GM03348 (cell line): ENCODE measurements at regions not wholly inside any gene's neighbourhood (a gene's known extent, or its start where the extent isn't known, plus 50 kb on each side); places are given as distances from the start of the nearest gene placed in this dataset.

Source experiments
- DNase-seq: peaks from one replicate; pipeline ENCODE4 v3.0.0; 2012; ENCODE audit warnings: low spot score

- no peak for DNase-seq
Observed at GRCh38 chr5:5633579-5633978, 211.1 kb downstream of the ICE1 start.

GRCh38 chr5:5632678-5633077, 210.2 kb downstream of the ICE1 start:
- no peak for DNase-seq

DNA sequence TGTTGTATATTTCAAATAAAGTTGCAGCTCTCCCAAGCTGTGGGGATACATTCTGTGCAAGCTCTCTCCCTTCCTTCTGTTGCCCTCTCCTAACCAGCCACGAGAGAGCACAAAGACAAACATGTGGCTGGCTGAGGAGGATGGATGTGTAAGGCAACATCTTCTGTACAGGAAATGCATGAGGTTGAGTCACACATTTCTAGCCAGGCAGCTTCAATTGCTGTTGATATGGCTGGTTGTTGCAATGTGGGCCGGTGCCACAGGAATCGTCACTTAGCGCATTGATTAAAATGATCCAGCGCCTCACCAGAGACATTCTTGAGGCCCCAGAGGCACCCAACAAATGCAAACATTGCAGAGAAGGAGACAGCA, 207.1 kb downstream of the ICE1 start:
- DNase-seq = no peak

- DNase-seq = no peak
Observed at GRCh38 chr5:5628866-5629606, 206.6 kb downstream of the ICE1 start.

GRCh38 chr5:5626412-5626811, 203.9 kb downstream of the ICE1 start:
- DNase-seq = no peak

DNA sequence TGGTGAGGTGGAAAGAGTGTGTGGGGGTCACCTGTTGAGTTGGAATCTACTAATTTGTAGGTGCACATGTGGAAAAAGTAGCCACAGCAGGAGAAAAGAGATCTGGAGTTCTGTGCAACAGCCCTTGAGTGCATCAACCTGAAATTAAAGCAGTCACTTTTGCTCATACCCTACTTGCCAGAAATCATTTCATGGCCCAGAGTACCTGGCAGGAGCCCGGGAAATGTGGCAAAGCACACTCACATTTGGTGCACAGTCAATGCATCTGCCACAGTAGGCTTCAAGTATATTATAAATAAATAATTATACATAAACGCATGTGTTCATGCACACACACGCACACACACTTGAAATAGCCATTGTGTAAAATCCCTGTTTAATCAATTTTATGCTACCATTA, 203.0 kb downstream of the ICE1 start:
- DNase-seq = no peak

DNA sequence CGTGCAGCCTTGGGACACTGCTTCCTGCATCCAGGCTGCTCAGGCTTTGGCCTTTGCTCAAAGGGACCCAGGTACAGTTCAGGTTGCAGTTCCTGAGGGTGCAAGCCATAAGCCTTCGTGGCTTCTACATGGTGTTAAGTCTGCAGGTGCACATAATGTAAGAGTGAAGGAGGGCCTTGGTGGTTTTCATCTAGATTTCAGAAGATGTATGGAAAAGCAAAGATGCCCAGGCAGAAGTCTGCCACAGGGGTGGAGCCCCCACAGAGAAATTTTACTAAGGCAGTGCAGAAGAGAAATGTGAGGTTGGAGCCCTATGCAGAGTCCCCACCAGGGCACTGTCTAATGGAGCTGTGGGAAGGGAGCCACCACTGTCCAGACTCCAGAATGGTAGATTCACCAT, 200.9 kb downstream of the ICE1 start:
- no peak for DNase-seq

- no peak for DNase-seq
Observed at GRCh38 chr5:5622806-5623205, 200.3 kb downstream of the ICE1 start.

DNA sequence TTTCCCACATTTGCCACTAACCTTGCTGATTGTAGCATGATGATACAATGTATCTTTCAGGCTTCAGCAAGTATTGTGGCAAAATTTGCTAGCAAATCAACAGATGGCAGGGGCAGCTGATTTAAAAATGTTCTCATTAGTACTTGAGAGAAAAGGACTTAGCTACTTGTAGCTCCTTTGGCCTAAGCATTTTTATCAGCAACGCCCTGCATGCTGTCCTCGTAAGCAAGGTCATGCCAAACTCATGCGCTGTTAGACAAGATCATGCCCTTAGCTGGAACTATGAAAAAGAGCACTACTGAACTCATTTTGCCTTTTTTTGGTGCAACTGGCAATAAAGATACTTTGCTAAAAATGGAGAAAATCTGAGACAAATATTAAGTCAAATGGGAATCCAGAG, 197.1 kb downstream of the ICE1 start:
- DNase-seq = no peak

GRCh38 chr5:5617024-5617423, 194.5 kb downstream of the ICE1 start:
- DNase-seq = no peak

DNA sequence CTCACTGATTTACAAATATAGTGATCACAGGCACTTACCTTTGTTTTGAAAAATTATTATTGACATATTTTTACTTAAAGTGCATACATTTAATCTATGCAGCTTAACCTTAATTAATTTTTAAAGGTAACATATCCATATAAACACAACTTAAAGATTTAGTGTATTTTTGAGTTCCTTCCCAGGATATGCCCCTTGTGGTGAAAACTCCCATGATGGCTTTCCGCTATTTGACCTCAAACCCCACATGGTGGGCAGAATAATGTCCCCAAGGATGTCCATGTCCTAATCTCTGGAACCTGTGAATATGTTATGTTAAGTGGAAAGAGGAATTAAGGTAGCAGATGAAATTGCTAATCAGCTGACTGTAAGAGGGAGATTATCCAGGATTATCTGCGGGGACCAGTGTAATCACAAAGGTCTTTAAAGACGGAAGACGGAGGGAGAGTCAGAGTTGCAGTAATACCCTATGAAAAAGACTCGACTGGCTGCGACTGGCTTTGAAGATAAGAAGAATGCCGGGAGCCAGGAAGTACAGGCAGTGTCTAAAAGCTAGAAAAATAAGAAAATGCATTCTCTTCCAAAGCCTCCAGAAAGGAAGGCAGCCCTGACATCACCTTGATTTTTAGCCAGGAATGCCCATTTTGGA, 193.9 kb downstream of the ICE1 start:
- DNase-seq = no peak

- DNase-seq = no peak
Observed at GRCh38 chr5:5615569-5615968, 193.1 kb downstream of the ICE1 start.

DNA sequence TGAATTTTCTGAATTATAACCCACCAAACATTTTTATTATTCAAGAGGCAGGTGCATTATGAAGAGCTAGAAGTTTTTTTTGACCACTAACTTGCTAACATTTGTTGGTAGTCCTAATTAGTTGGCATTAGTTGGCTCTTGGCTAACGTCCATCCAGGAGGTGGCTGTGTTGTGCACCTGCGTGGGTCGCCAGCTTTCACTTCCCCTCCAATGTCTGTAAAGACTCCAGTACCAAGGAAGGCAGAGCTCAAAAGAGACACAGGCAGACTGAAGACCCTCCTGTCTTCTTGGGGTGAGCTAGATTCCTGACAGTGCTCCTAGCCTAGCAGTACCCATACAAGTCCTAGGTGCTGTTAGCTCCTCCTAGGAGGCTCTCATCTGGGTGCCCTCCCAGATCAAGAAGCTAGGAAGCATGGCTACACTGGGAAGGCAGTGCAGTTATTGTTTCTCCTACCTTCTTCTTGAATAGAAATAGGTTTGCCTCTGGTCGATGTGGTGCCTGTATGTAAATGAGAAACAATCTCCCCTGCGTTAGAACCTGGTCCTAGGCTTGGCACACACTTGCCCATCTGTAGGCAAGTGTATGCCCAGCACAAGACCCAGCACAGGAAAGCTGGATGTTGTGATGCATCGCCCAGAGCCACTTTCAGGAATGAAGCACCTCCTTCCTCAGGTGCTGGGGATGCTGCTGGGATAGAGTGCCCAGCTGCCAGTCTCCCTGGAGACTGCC, 190.9 kb downstream of the ICE1 start:
- DNase-seq = no peak

DNA sequence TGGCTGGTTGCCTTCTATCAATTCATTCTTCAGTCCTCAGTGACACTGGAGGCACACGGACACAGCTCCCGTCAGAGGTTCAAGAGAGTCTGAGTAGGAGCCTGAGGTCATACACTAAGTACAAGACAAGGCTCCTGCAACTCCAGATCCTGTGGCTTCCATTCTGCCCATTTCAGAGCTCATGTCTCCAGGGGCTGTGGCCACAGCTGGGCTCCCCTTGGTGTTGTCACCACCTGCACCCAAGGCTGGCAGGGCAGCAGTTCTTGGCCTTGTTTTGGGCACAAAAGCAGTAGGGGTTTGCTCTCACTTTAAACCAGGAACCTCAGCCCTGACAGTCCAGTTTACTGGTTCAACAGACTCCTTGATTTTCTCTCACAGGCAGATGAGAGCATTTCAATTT, 189.6 kb downstream of the ICE1 start:
- no peak for DNase-seq

DNA sequence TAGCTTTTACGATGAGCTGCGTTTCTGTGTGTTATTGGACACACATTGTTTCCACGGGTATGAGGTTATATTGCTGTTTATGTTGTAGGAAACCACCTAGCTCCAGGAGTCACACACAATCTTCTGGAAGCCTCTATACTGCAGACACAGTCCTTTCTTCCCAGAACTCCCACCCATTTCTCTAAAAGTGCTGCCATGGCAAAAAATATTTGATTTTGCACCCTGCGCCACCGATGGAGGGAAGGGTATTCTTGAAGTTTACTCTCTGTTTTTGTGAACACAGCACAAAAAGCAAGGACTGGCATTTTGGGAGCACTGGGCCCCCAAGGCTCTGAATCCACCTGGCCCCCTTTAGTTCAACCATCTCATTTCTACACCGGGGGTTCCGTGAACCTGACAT, 187.5 kb downstream of the ICE1 start:
- no peak for DNase-seq

DNA sequence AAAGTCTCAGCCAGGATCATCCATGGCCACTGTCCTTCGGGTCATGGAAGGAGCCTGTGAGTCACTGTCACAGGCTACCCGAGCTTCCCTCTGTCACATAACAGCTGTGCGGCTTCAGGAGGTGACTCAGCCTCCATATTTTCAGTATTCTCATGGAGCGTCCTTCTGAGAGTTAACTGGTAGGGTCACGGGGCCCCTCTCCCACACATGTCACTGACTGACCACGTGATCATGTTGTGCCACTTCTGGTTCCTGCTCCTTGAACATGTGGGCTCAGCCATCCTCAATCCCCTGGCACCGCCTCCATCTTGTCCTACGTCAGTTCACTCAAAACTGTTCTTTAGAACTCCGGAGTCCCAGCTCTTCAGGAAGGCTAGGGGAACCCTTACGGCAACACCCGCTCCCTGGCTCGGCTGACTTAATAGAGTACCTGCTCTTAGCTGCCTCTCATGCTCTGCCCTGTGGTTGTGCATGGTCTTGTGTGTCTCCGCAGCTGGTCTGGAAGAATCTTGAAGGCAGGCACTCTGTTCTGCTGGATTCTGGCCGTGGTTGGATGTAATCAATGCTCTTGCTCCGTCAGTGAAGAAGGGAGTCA, 182.8 kb downstream of the ICE1 start:
- DNase-seq = no peak

DNA sequence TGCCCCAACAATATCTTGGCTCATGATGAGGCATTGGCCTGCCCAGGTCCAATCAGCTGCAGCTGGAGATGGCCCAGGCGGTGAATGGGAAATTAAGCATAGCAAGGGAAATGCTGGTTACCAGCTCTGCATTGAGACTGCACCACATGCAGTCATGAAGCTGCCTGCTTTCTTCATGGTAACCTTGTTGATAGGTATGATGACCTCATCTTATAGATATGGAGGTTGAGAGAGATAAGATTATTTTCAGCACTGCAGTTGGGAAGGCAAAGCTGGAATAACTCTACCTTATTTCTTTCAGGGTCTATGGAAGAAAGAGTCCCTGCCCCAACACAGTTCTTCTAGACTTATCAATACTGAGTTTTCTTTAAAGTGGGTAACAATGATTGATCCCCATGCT, 180.1 kb downstream of the ICE1 start:
- no peak for DNase-seq

GRCh38 chr5:5598547-5599113, 176.2 kb downstream of the ICE1 start:
- no peak for DNase-seq

DNA sequence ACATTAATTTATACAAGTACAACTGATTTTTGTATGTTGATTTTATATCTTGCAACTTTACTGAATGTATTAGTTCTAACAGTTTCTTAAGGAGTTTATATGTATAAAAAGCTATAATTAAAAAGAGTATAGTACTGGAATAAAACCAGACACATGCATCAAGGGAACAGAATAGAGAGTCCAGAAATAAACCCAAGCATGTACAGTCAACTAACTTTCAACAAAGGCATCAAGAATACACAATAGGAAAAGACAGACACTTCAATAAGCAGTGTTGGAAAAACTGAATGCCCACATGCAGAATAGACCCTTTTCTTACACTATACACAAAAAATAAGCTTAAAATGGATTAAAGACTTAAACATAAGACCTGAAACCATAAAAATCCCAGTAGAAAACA, 170.9 kb downstream of the ICE1 start:
- no peak for DNase-seq

DNA sequence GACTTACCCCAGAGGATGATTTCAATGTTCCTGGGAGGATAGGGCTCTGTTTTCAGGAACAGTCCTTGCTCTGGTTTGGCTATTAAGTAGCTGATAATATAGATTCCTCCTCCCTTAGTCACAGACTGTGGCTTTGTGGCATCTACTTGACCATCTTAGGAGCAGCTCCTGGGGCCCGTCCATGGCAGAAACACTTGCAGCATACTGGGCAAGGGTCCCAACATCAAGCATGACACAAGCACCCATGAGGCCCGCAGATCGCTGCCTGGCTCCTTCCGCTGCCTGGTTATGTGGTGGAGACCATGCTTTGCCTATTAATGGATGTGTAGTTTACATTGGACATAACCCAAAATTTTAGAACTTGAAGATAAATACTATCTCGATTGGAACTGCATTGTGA, 170.1 kb downstream of the ICE1 start:
- DNase-seq = no peak

DNA sequence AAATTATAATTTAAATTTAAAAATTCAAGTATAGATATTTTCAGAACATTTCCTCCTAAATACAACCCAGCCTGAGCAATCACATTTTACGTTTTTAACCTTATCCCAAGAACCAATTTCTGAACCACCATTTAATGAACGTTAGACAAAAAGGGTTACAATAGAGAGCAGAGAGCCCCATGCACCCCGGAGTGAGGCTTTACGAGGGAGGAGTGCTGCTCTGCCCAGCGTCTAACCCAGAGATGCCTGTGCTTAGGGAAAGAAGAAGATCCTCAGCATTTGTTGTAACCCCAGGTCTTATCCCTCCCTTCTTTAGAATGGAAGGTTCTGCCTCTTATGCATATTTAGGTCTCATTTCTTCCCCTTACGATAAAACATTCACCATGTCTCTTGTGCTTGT, 169.1 kb downstream of the ICE1 start:
- DNase-seq = no peak

DNA sequence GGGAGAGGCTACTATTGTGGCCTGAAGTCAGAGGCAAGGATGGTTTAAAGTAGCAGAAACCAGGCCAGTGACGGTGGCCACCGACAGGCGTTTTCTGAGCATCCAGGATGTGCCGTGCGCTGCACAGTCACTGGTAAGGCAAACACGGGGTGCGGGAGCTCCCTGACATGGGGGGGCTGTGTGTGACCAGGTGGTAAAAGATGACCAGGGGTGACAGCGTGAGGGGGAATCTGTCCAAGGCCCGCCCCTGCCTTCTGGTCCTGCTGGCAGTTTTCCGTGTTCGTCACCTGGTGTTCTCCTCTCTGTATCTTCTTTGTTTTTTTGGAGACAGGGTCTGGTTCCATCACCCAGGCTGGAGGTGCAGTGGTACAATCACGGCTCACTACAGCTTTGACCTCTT, 167.4 kb downstream of the ICE1 start:
- no peak for DNase-seq
